ENCODE measurements at regions not wholly inside any gene's neighbourhood (a gene's known extent, or its start where the extent isn't known, plus 50 kb on each side); places are given as distances from the start of the nearest gene placed in this dataset.

DNA sequence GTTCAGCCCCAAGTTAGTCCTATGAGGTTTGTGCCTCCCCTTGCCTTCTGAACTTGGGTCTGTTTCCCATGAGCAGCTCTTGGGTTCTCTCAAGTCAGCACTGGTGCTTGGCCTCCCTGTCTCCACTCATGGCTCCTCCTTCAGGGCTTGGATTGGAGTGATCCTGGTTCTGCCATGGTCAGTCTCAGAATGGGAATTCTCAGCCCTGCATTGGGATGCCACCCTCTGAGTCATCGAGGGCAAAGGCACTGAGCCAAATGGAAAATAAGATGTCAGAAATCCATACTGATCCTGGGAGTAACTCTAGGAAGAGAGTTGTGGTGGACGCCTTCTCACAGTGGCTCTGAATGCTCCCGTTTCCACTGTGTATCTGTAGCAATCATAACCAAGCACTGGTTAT lies 233.4 kb upstream of the HABP2 start:
- CTCF ChIA-PET, result no interaction called here
- RAD21 ChIA-PET (ENCODE audit: low non-redundant PET in 1 of 2, low total read pairs in 2 of 2, uncharacterized antibody in 2 of 2, unreplicated experiment in 2 of 2), result no interaction called here
- Histone ChIP-seq H3K27me3 (ENCODE audit: insufficient read depth, low read length) (peaks cover 9% of the 10 kb centered on the region; the same call in 1 of the 2 replicates), H3K4me1 (ENCODE audit: control insufficient read depth in 1 of 2, insufficient read depth in 2 of 2, low read length in 2 of 2) (peaks cover 0 to 8% of the 10 kb centered on the region in 2 experiments; a peak in 2 of 4 replicates), H3K79me2 (ENCODE audit: insufficient read depth, low read length) (no peaks in the 10 kb centered on the region), H3K9me2 (ENCODE audit: insufficient read depth) (no peaks in the 10 kb centered on the region), H3K9me3 (ENCODE audit: control insufficient read depth in 1 of 2, insufficient read depth in 1 of 2, low read depth in 1 of 2, low read length in 2 of 2) (no peaks in the 10 kb centered on the region), H3K4me3 (replicated peaks in 1 of 2; ENCODE audit: low read depth in 1 of 2, low read length in 2 of 2) (no peak overlapping the region), H3K4me2 (ENCODE audit: low read length) (no peak overlapping the region), H3K27ac (ENCODE audit: low read depth, low read length) (no peak overlapping the region), H4K20me1 (ENCODE audit: insufficient read depth) (no peaks in the 10 kb centered on the region), H3K9ac (ENCODE audit: low read length) (no peak overlapping the region), H3K36me3 (ENCODE audit: control insufficient read depth in 1 of 2, insufficient read depth in 2 of 2, low read length in 2 of 2) (no peaks in the 10 kb centered on the region), H2AFZ (ENCODE audit: low read depth, low read length, poor library complexity, severe bottlenecking) (no peak overlapping the region)
- ATAC-seq (peak; percentile 70), DNase-seq (ENCODE audit: low read depth, low spot score) (no peak)
- TF ChIP-seq EGR1 (IDR thresholded peaks at IDR 0.05; ENCODE audit: low read depth) (no peak), FOSL1 (IDR thresholded peaks at IDR 0.05; ENCODE audit: low read depth) (0 out of 2 replicates have a peak, but pooled peaks have one; percentile 39), JUND (IDR thresholded peaks at IDR 0.05) (peak; percentile 35; the same call in 1 of the 2 replicates), EZH2phosphoT487 (IDR thresholded peaks at IDR 0.05; ENCODE audit: borderline replicate concordance) (no peak)
- no TSS peak for BruUV-seq (replicated peaks)
- intact Hi-C loops (cut with micrococcal nuclease), result no loop called here
- POLR2A ChIA-PET, result no interaction called here

DNA sequence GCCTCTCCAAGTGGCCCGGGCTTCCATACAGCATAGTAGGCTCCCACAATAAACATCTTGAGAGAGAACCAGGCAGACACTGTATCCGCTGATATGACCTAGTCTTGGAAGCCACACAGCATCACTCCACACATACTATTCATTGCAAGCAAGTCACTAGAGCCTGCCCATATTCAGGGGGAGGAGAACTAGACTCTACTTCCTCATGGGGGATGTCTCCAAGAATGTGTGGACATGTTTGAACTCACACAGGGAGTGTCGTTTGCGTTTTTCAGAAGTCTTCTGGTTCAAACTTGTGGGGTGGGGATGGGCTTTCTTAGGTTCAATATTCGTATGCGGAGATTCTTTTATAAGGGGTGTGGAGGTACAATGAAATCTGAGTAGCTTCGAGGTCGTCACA lies 232.6 kb upstream of the HABP2 start:
- ATAC-seq (no peak), DNase-seq (ENCODE audit: low read depth, low spot score) (no peak)
- ChIA-PET CTCF (no interaction called here), POLR2A (no interaction called here), RAD21 (ENCODE audit: low non-redundant PET in 1 of 2, low total read pairs in 2 of 2, uncharacterized antibody in 2 of 2, unreplicated experiment in 2 of 2) (no interaction called here)
- H2AFZ ChIP-seq (ENCODE audit: low read depth, low read length, poor library complexity, severe bottlenecking), result no peak overlapping the region
- TF ChIP-seq SRF (IDR thresholded peaks at IDR 0.05; ENCODE audit: low read depth) (no peak), CBX3 (IDR thresholded peaks at IDR 0.05; ENCODE audit: low read depth) (no peak), JUND (IDR thresholded peaks at IDR 0.05) (no peak), POLR2A (IDR thresholded peaks at IDR 0.05; ENCODE audit: borderline replicate concordance, extremely low read depth, insufficient read depth, insufficient read length) (no peak), TCF7L2 (IDR thresholded peaks at IDR 0.05; ENCODE audit: borderline replicate concordance, extremely low read depth, insufficient read depth, insufficient read length) (no peak), EZH2 (IDR thresholded peaks at IDR 0.05) (no peak), SP1 (IDR thresholded peaks at IDR 0.05; ENCODE audit: low read depth) (no peak), CEBPB (IDR thresholded peaks at IDR 0.05; ENCODE audit: low read depth) (no peak), EGR1 (IDR thresholded peaks at IDR 0.05; ENCODE audit: low read depth) (no peak), EZH2phosphoT487 (IDR thresholded peaks at IDR 0.05; ENCODE audit: borderline replicate concordance) (no peak), ZFX (IDR thresholded peaks at IDR 0.05) (no peak), RAD21 (IDR thresholded peaks at IDR 0.05; ENCODE audit: low read depth) (no peak)
- TF ChIP-seq, protein P1, sequence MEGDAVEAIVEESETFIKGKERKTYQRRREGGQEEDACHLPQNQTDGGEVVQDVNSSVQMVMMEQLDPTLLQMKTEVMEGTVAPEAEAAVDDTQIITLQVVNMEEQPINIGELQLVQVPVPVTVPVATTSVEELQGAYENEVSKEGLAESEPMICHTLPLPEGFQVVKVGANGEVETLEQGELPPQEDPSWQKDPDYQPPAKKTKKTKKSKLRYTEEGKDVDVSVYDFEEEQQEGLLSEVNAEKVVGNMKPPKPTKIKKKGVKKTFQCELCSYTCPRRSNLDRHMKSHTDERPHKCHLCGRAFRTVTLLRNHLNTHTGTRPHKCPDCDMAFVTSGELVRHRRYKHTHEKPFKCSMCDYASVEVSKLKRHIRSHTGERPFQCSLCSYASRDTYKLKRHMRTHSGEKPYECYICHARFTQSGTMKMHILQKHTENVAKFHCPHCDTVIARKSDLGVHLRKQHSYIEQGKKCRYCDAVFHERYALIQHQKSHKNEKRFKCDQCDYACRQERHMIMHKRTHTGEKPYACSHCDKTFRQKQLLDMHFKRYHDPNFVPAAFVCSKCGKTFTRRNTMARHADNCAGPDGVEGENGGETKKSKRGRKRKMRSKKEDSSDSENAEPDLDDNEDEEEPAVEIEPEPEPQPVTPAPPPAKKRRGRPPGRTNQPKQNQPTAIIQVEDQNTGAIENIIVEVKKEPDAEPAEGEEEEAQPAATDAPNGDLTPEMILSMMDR (IDR thresholded peaks at IDR 0.05 in 2 of 3, conservative IDR thresholded peaks at IDR 0.05 in 1 of 3; ENCODE audit: borderline replicate concordance in 1 of 3, insufficient read depth in 1 of 3, low read depth in 2 of 3, low read length in 2 of 3), result no peak
- TF ChIP-seq, protein P2, sequence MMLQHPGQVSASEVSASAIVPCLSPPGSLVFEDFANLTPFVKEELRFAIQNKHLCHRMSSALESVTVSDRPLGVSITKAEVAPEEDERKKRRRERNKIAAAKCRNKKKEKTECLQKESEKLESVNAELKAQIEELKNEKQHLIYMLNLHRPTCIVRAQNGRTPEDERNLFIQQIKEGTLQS (IDR thresholded peaks at IDR 0.05), result no peak
- TF ChIP-seq, protein P3, sequence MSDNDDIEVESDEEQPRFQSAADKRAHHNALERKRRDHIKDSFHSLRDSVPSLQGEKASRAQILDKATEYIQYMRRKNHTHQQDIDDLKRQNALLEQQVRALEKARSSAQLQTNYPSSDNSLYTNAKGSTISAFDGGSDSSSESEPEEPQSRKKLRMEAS (IDR thresholded peaks at IDR 0.05), result no peak
- no peak overlapping the region for H3K4me3 ChIP-seq (replicated peaks in 1 of 2; ENCODE audit: low read depth in 1 of 2, low read length in 2 of 2)
- no peak overlapping the region for H3K4me2 ChIP-seq (ENCODE audit: low read length)
- no peaks in the 10 kb centered on the region for H3K79me2 ChIP-seq (ENCODE audit: insufficient read depth, low read length)
- peaks cover 12% of the 10 kb centered on the region; the same call in 1 of the 2 replicates for H3K27me3 ChIP-seq (ENCODE audit: insufficient read depth, low read length)
- intact Hi-C loops (cut with micrococcal nuclease), result no loop called here
- H4K20me1 ChIP-seq (ENCODE audit: insufficient read depth), result no peaks in the 10 kb centered on the region
- no peaks in the 10 kb centered on the region for H3K36me3 ChIP-seq (ENCODE audit: control insufficient read depth in 1 of 2, insufficient read depth in 2 of 2, low read length in 2 of 2)
- H3K27ac ChIP-seq (ENCODE audit: low read depth, low read length), result no peak overlapping the region
- no peak overlapping the region for H3K9ac ChIP-seq (ENCODE audit: low read length)
- peaks cover 0 to 8% of the 10 kb centered on the region in 2 experiments; a peak in 2 of 4 replicates for H3K4me1 ChIP-seq (ENCODE audit: control insufficient read depth in 1 of 2, insufficient read depth in 2 of 2, low read length in 2 of 2)
- BruUV-seq (replicated peaks), result no TSS peak
- no peaks in the 10 kb centered on the region for H3K9me3 ChIP-seq (ENCODE audit: control insufficient read depth in 1 of 2, insufficient read depth in 1 of 2, low read depth in 1 of 2, low read length in 2 of 2)
- no peaks in the 10 kb centered on the region for H3K9me2 ChIP-seq (ENCODE audit: insufficient read depth)
